ENCODE measurements at regions not wholly inside any gene's neighbourhood (a gene's known extent, or its start where the extent isn't known, plus 50 kb on each side); places are given as distances from the start of the nearest gene placed in this dataset.

DNA sequence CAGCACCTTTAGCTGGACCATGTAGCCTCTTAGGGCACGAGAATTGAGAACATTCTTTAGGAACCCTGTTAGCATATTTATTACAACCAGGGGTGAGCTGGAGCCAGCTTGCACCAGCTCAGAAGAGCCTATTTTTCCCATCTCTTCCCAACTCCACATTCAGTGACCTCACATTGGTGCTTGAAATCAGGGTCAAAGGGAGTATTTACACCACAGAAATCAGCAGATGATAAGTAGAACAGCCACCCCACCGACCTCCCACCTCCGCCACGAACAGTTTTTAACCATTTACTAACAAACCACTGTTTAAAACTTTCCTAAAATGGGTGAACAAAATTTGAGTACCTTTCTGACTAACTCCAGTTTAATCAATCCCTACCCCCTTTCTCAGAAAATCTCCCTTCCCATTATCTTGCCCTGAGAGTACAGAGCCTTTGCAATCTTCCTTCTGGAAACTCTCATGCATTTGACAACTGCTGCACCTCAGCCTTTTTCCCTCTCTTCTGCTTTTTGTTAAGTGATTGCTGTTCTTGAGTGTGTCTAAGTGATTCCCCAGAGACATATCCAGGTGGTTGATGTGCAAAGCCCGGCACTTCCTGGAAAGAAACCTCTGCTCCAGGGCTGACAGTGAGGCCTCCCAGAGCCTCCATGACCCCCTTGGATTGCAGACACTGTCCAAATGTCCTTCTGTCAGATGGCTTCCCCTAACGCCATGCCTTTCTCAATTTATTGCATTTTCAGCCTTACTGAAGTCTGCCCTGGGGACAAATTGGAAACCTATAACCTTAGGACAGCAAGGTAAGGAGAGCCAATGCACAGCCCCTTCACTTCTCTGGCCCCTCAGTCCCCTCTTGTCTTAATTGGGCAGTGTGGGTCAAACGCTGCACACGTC, 389.5 kb upstream of the TNP1 start:
- FAIRE-seq (no peak), DNase-seq (ENCODE audit: low spot score) (no peak), ATAC-seq (no peak)
- CTCF ChIA-PET (ENCODE audit: low intra/inter-chr PET ratio, low total read pairs) = no interaction called here
- intact Hi-C loops (cut with micrococcal nuclease; ENCODE audit: unreplicated experiment) (no loop called here), in situ Hi-C loops (cut with HindIII; ENCODE audit: extremely low pct_ligation_motif_present, low pct_unique_long_range_greater_than_20kb) (no loop called here)
- Histone ChIP-seq H3K27ac (ENCODE audit: extremely low read length, insufficient read depth, low read length) (no peak overlapping the region), H3K9ac (ENCODE audit: insufficient read depth, low read depth, low read length) (no peak overlapping the region), H3K27me3 (ENCODE audit: control insufficient read depth in 1 of 2, insufficient read depth in 2 of 2, low read length in 2 of 2) (no peaks in the 10 kb centered on the region; a peak in 1 of 5 replicates), H3K4me1 (ENCODE audit: insufficient read depth, low read length) (no peaks in the 10 kb centered on the region), H2AFZ (ENCODE audit: low read length) (no peak overlapping the region), H3K4me3 (replicated peaks in 1 of 3; ENCODE audit: insufficient read depth in 1 of 3, low read depth in 2 of 3, low read length in 3 of 3) (no peak overlapping the region), H3K9me3 (ENCODE audit: low read length) (no peaks in the 10 kb centered on the region), H4K20me1 (ENCODE audit: insufficient read depth, low read length) (no peaks in the 10 kb centered on the region), H3K36me3 (replicated peaks in 1 of 2; ENCODE audit: control insufficient read depth in 1 of 2, insufficient read depth in 2 of 2, low read length in 2 of 2) (no peaks in the 10 kb centered on the region), H3K4me2 (ENCODE audit: low read depth, low read length) (no peak overlapping the region), H3K79me2 (ENCODE audit: insufficient read depth, low read length) (no peaks in the 10 kb centered on the region)
- no TSS peak for BruUV-seq (replicated peaks)
- POLR2A ChIA-PET = no interaction called here
- 22% methylated on average over 8 of the region's 8 CpGs for WGBS (ENCODE audit: low lambda C conversion rate)
- TF ChIP-seq ZNF747 (CRISPR knock-in tag; IDR thresholded peaks at IDR 0.05; ENCODE audit: borderline replicate concordance) (no peak), ZNF530 (CRISPR knock-in tag; IDR thresholded peaks at IDR 0.05; ENCODE audit: low read depth) (no peak), KDM6A (CRISPR knock-in tag; IDR thresholded peaks at IDR 0.05; ENCODE audit: low read depth) (no peak), ARNT2 (CRISPR knock-in tag; IDR thresholded peaks at IDR 0.05; ENCODE audit: low read depth) (no peak), ZNF460 (CRISPR knock-in tag; IDR thresholded peaks at IDR 0.05; ENCODE audit: borderline replicate concordance) (no peak), SRF (IDR thresholded peaks at IDR 0.05; ENCODE audit: low read depth, low read length) (no peak), XBP1 (CRISPR knock-in tag; IDR thresholded peaks at IDR 0.05) (no peak), ZNF558 (CRISPR knock-in tag; IDR thresholded peaks at IDR 0.05; ENCODE audit: borderline replicate concordance) (no peak), ZNF326 (CRISPR knock-in tag; IDR thresholded peaks at IDR 0.05; ENCODE audit: borderline replicate concordance) (no peak), SATB2 (CRISPR knock-in tag; IDR thresholded peaks at IDR 0.05) (no peak), ZNF75D (CRISPR knock-in tag; IDR thresholded peaks at IDR 0.05; ENCODE audit: borderline replicate concordance) (no peak), SOX13 (IDR thresholded peaks at IDR 0.05) (no peak), SOX13 (CRISPR knock-in tag; conservative IDR thresholded peaks at IDR 0.05 in 1 of 2, IDR thresholded peaks at IDR 0.05 in 1 of 2) (no peak), TBX2 (CRISPR knock-in tag; IDR thresholded peaks at IDR 0.05; ENCODE audit: borderline replicate concordance) (no peak)
- TF ChIP-seq, protein P1, sequence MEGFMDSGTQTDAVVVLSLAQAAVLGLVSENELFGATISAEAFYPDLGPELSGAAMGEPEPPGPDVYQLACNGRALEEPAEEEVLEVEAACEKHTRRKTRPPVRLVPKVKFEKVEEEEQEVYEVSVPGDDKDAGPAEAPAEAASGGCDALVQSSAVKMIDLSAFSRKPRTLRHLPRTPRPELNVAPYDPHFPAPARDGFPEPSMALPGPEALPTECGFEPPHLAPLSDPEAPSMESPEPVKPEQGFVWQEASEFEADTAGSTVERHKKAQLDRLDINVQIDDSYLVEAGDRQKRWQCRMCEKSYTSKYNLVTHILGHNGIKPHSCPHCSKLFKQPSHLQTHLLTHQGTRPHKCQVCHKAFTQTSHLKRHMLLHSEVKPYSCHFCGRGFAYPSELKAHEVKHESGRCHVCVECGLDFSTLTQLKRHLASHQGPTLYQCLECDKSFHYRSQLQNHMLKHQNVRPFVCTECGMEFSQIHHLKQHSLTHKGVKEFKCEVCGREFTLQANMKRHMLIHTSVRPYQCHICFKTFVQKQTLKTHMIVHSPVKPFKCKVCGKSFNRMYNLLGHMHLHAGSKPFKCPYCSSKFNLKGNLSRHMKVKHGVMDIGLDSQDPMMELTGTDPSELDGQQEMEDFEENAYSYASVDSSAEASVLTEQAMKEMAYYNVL (CRISPR knock-in tag; IDR thresholded peaks at IDR 0.05; ENCODE audit: borderline replicate concordance) = no peak
- TF ChIP-seq, protein P2, sequence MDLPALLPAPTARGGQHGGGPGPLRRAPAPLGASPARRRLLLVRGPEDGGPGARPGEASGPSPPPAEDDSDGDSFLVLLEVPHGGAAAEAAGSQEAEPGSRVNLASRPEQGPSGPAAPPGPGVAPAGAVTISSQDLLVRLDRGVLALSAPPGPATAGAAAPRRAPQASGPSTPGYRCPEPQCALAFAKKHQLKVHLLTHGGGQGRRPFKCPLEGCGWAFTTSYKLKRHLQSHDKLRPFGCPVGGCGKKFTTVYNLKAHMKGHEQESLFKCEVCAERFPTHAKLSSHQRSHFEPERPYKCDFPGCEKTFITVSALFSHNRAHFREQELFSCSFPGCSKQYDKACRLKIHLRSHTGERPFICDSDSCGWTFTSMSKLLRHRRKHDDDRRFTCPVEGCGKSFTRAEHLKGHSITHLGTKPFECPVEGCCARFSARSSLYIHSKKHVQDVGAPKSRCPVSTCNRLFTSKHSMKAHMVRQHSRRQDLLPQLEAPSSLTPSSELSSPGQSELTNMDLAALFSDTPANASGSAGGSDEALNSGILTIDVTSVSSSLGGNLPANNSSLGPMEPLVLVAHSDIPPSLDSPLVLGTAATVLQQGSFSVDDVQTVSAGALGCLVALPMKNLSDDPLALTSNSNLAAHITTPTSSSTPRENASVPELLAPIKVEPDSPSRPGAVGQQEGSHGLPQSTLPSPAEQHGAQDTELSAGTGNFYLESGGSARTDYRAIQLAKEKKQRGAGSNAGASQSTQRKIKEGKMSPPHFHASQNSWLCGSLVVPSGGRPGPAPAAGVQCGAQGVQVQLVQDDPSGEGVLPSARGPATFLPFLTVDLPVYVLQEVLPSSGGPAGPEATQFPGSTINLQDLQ (CRISPR knock-in tag; IDR thresholded peaks at IDR 0.05) = no peak
- TF ChIP-seq, protein P3, sequence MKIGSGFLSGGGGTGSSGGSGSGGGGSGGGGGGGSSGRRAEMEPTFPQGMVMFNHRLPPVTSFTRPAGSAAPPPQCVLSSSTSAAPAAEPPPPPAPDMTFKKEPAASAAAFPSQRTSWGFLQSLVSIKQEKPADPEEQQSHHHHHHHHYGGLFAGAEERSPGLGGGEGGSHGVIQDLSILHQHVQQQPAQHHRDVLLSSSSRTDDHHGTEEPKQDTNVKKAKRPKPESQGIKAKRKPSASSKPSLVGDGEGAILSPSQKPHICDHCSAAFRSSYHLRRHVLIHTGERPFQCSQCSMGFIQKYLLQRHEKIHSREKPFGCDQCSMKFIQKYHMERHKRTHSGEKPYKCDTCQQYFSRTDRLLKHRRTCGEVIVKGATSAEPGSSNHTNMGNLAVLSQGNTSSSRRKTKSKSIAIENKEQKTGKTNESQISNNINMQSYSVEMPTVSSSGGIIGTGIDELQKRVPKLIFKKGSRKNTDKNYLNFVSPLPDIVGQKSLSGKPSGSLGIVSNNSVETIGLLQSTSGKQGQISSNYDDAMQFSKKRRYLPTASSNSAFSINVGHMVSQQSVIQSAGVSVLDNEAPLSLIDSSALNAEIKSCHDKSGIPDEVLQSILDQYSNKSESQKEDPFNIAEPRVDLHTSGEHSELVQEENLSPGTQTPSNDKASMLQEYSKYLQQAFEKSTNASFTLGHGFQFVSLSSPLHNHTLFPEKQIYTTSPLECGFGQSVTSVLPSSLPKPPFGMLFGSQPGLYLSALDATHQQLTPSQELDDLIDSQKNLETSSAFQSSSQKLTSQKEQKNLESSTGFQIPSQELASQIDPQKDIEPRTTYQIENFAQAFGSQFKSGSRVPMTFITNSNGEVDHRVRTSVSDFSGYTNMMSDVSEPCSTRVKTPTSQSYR (CRISPR knock-in tag; IDR thresholded peaks at IDR 0.05; ENCODE audit: borderline replicate concordance) = no peak
